22Rv1 (cell line): ENCODE measurements at regions not wholly inside any gene's neighbourhood (a gene's known extent, or its start where the extent isn't known, plus 50 kb on each side); places are given as distances from the start of the nearest gene placed in this dataset.

Experiments used
- ZFX ChIP-seq: fragments of 450-650 bp; IDR thresholded peaks from 2 replicates; pipeline ENCODE4 v1.6.1; 2017; ENCODE audit warnings: antibody characterized with exemption, borderline replicate concordance
- TF ChIP-seq, protein P1 (sequence below): fragments of 450-650 bp; IDR thresholded peaks from 2 replicates; pipeline ENCODE4 v1.5.1; 2017; ENCODE audit warnings: mild to moderate bottlenecking

- TF ChIP-seq, protein P1, sequence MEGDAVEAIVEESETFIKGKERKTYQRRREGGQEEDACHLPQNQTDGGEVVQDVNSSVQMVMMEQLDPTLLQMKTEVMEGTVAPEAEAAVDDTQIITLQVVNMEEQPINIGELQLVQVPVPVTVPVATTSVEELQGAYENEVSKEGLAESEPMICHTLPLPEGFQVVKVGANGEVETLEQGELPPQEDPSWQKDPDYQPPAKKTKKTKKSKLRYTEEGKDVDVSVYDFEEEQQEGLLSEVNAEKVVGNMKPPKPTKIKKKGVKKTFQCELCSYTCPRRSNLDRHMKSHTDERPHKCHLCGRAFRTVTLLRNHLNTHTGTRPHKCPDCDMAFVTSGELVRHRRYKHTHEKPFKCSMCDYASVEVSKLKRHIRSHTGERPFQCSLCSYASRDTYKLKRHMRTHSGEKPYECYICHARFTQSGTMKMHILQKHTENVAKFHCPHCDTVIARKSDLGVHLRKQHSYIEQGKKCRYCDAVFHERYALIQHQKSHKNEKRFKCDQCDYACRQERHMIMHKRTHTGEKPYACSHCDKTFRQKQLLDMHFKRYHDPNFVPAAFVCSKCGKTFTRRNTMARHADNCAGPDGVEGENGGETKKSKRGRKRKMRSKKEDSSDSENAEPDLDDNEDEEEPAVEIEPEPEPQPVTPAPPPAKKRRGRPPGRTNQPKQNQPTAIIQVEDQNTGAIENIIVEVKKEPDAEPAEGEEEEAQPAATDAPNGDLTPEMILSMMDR, result no peak
- no peak for TF ChIP-seq ZFX
These were observed 88.9 kb upstream of the ARHGAP29 start for GRCh38 chr1:94326329-94326728.
